OCI-LY1 (cell line): ENCODE measurements at regions not wholly inside any gene's neighbourhood (a gene's known extent, or its start where the extent isn't known, plus 50 kb on each side); places are given as distances from the start of the nearest gene placed in this dataset.

Experiments
- H2AFZ ChIP-seq: fragments of 200-600 bp; sonication (generic), shearing (Covaris generic); 2 replicates; pipeline ENCODE4 v1.6.0; 2014; ENCODE audit warnings: antibody characterized with exemption, mild to moderate bottlenecking, low read length
- H3F3A ChIP-seq: fragments of 200-600 bp; sonication (generic), shearing (Covaris generic); 2 replicates; pipeline ENCODE4 v1.6.0; 2014; ENCODE audit warnings: mild to moderate bottlenecking, antibody characterized with exemption, low read length, moderate library complexity; ENCODE audit not compliant: insufficient read depth
- H3K27ac ChIP-seq: fragments of 200-600 bp; sonication (generic); 2 replicates; pipeline ENCODE4 v1.5.1; 2014; ENCODE audit warnings: low read length, mixed run types, mild to moderate bottlenecking, low read depth; ENCODE audit not compliant: poor library complexity, severe bottlenecking
- H3K27me3 ChIP-seq: fragments of 200-600 bp; sonication (generic); 2 replicates; pipeline ENCODE4 v1.6.0; 2014; ENCODE audit warnings: antibody characterized with exemption, mild to moderate bottlenecking, low read length, moderate library complexity; ENCODE audit not compliant: insufficient read depth
- H3K36me3 ChIP-seq: fragments of 200-600 bp; sonication (generic); 2 replicates; pipeline ENCODE4 v1.6.1; 2014; ENCODE audit warnings: mild to moderate bottlenecking, antibody characterized with exemption, low read length, moderate library complexity, mixed read lengths; ENCODE audit not compliant: insufficient read depth
- H3K4me1 ChIP-seq: fragments of 200-600 bp; sonication (generic); 2 replicates; pipeline ENCODE4 v1.5.1; 2014; ENCODE audit warnings: mild to moderate bottlenecking, low read length, moderate library complexity; ENCODE audit not compliant: insufficient read depth, severe bottlenecking
- H3K4me2 ChIP-seq: fragments of 200-600 bp; sonication (generic), shearing (Covaris generic); 2 replicates; pipeline ENCODE4 v1.6.1; 2014; ENCODE audit warnings: low read length
- H3K4me3 ChIP-seq: fragments of 200-600 bp; sonication (generic); 2 replicates; pipeline ENCODE4 v1.5.1; 2014; ENCODE audit warnings: low read length, low read depth, mild to moderate bottlenecking, mixed read lengths; ENCODE audit not compliant: poor library complexity, severe bottlenecking
- H3K79me2 ChIP-seq: fragments of 200-600 bp; shearing (Covaris generic); 2 replicates; pipeline ENCODE4 v1.6.1; 2016; ENCODE audit warnings: mixed run types, low read length, mixed read lengths; ENCODE audit not compliant: insufficient read depth
- H3K9ac ChIP-seq: fragments of 200-600 bp; sonication (generic), shearing (Covaris generic); 2 replicates; pipeline ENCODE4 v1.6.1; 2014; ENCODE audit warnings: mild to moderate bottlenecking, low read length, mixed read lengths
- H3K9me2 ChIP-seq: fragments of 200-600 bp; sonication (generic), shearing (Covaris generic); 2 replicates; pipeline ENCODE4 v1.6.1; 2014; ENCODE audit warnings: low read depth, mild to moderate bottlenecking, low read length, mixed read lengths
- H3K9me3 ChIP-seq: fragments of 200-600 bp; shearing (Covaris generic); 2 replicates; pipeline ENCODE4 v1.6.1; 2014; ENCODE audit warnings: low read length, mixed read lengths
- H4K20me1 ChIP-seq: fragments of 200-600 bp; sonication (generic), shearing (Covaris generic); 2 replicates; pipeline ENCODE4 v1.6.0; 2016; ENCODE audit warnings: mild to moderate bottlenecking, low read length; ENCODE audit not compliant: insufficient read depth
- EZH2 ChIP-seq: fragments of 200-600 bp; sonication (generic), shearing (Covaris generic); IDR thresholded peaks from 2 replicates; pipeline ENCODE4 v1.8.0; 2017; ENCODE audit warnings: borderline replicate concordance, mixed run types, mild to moderate bottlenecking, antibody characterized with exemption, low read length, moderate library complexity, mixed read lengths
- TF ChIP-seq, protein P1 (sequence below): fragments of 200-600 bp; sonication (generic), shearing (Covaris generic); IDR thresholded peaks from 2 replicates; pipeline ENCODE4 v1.5.1; 2017; ENCODE audit warnings: mild to moderate bottlenecking, antibody characterized with exemption, low read length, moderate library complexity, mixed read lengths

DNA sequence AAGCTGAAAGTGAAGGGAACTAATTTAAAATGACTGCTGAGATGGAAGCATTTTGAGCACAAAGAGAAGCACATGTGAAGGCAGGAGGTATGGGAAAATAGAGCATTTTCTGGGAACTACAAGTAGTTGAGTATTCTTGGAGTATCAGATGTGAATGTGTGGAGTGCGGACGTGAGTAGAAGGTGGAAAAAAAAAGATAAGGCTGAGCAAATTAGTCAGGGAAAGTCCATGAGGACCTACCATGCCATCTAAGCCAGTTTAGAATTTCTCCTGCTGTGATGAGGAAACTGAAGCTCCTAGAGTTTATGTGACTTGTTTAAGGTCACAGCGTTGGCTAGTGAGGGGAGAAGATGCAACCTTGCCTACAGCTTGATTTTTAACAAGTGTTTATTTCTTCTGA, 578.1 kb upstream of the MIR17HG start:
- Histone ChIP-seq H3K79me2 (no peaks in the 10 kb centered on the region), H3K27me3 (no peaks in the 10 kb centered on the region), H3K4me2 (no peak overlapping the region), H4K20me1 (no peaks in the 10 kb centered on the region), H3K4me3 (no peak overlapping the region), H3K9ac (no peak overlapping the region), H3K9me3 (no peaks in the 10 kb centered on the region), H2AFZ (no peak overlapping the region), H3K36me3 (no peaks in the 10 kb centered on the region), H3F3A (no peaks in the 10 kb centered on the region), H3K9me2 (no peaks in the 10 kb centered on the region), H3K4me1 (no peaks in the 10 kb centered on the region), H3K27ac (no peak overlapping the region)
- TF ChIP-seq EZH2, result no peak
- TF ChIP-seq, protein P1, sequence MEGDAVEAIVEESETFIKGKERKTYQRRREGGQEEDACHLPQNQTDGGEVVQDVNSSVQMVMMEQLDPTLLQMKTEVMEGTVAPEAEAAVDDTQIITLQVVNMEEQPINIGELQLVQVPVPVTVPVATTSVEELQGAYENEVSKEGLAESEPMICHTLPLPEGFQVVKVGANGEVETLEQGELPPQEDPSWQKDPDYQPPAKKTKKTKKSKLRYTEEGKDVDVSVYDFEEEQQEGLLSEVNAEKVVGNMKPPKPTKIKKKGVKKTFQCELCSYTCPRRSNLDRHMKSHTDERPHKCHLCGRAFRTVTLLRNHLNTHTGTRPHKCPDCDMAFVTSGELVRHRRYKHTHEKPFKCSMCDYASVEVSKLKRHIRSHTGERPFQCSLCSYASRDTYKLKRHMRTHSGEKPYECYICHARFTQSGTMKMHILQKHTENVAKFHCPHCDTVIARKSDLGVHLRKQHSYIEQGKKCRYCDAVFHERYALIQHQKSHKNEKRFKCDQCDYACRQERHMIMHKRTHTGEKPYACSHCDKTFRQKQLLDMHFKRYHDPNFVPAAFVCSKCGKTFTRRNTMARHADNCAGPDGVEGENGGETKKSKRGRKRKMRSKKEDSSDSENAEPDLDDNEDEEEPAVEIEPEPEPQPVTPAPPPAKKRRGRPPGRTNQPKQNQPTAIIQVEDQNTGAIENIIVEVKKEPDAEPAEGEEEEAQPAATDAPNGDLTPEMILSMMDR, result no peak

DNA sequence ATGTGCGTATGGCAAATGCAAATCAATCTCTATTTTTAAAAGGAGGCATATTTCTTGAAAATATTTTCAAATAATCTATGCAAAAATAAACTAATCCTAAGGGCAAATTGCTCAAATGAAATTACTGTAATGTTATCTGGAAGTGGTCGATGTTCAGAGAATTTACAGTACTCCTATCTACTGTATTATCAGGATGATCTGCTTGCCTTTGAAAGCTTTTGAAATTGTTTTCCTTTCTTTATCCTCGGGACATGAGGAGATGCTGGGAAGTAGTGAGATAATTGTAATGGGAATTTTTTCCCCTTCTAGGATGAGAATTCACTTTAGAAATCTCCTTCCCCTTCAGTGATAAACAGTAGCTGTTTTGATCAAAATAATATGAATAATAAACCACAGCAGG, 577.2 kb upstream of the MIR17HG start:
- Histone ChIP-seq H3F3A (no peaks in the 10 kb centered on the region), H3K4me2 (no peak overlapping the region), H3K27me3 (no peaks in the 10 kb centered on the region), H3K4me1 (no peaks in the 10 kb centered on the region), H3K27ac (no peak overlapping the region), H3K79me2 (no peaks in the 10 kb centered on the region), H3K4me3 (no peak overlapping the region), H4K20me1 (no peaks in the 10 kb centered on the region), H3K9me3 (no peaks in the 10 kb centered on the region), H3K36me3 (no peaks in the 10 kb centered on the region), H3K9me2 (no peaks in the 10 kb centered on the region), H2AFZ (no peak overlapping the region), H3K9ac (no peak overlapping the region)
- TF ChIP-seq, protein P1, result no peak
- no peak for TF ChIP-seq EZH2

DNA sequence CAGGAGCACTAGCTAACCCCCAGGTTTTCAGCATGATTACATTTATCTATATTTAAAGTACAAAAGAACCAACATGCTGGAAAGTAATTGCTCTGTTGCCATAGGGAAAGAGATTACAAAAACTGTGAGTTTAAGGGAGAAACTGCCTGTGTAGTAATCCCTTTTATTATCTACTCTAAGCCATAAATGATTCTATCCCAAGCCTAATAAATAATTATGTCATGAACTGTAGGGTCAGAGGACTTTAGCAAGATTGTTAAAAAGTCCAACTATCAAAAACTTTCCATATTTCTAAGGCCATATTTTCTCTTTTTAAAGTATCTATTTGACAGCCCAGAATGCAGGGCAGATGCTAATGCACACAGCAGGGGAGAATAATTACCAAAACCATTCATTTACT, 573.8 kb upstream of the MIR17HG start:
- TF ChIP-seq, protein P1, result no peak
- no peak for TF ChIP-seq EZH2
- no peaks in the 10 kb centered on the region for H3K9me3 ChIP-seq
- no peak overlapping the region for H3K4me3 ChIP-seq
- H3K4me1 ChIP-seq, result no peaks in the 10 kb centered on the region
- H3K36me3 ChIP-seq, result no peaks in the 10 kb centered on the region
- H3K27ac ChIP-seq, result no peak overlapping the region
- H2AFZ ChIP-seq, result no peak overlapping the region
- H3K4me2 ChIP-seq, result no peak overlapping the region
- no peaks in the 10 kb centered on the region for H3K9me2 ChIP-seq
- H3F3A ChIP-seq, result no peaks in the 10 kb centered on the region
- H3K9ac ChIP-seq, result no peak overlapping the region
- H4K20me1 ChIP-seq, result no peaks in the 10 kb centered on the region
- H3K79me2 ChIP-seq, result no peaks in the 10 kb centered on the region
- no peaks in the 10 kb centered on the region for H3K27me3 ChIP-seq
